NT2/D1 (cell line): ENCODE measurements at regions not wholly inside any gene's neighbourhood (a gene's known extent, or its start where the extent isn't known, plus 50 kb on each side); places are given as distances from the start of the nearest gene placed in this dataset.

Experiments used
- YY1 ChIP-seq: IDR thresholded peaks from 2 replicates; pipeline ENCODE4 v1.6.1; 2011; ENCODE audit not compliant: insufficient read length, insufficient read depth
- ZNF274 ChIP-seq: IDR thresholded peaks from 2 replicates; pipeline ENCODE4 v1.6.1; 2011; ENCODE audit warnings: mild to moderate bottlenecking, low read depth, low read length

DNA sequence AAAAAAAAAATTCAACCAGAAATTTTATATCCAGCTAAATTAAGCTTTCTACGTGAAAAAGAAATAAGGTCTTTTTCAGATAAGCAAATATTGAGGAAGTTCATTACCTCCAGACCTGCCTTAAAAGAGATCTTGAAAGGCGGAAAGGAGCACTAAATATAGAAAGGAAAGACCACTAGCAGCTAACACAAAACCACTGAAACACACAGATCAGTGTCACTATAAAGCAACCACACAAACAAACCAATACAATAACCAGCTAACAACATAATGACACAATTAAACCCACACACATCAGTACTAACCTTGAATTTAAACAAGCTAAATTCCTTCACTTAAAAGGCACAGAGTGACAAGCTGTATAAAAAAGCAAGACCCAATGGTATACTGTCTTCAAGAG, 958.3 kb downstream of the TSN start:
- TF ChIP-seq ZNF274 (no peak), YY1 (no peak)
